ENCODE measurements at regions not wholly inside any gene's neighbourhood (a gene's known extent, or its start where the extent isn't known, plus 50 kb on each side); places are given as distances from the start of the nearest gene placed in this dataset.

- TF ChIP-seq, protein P1, sequence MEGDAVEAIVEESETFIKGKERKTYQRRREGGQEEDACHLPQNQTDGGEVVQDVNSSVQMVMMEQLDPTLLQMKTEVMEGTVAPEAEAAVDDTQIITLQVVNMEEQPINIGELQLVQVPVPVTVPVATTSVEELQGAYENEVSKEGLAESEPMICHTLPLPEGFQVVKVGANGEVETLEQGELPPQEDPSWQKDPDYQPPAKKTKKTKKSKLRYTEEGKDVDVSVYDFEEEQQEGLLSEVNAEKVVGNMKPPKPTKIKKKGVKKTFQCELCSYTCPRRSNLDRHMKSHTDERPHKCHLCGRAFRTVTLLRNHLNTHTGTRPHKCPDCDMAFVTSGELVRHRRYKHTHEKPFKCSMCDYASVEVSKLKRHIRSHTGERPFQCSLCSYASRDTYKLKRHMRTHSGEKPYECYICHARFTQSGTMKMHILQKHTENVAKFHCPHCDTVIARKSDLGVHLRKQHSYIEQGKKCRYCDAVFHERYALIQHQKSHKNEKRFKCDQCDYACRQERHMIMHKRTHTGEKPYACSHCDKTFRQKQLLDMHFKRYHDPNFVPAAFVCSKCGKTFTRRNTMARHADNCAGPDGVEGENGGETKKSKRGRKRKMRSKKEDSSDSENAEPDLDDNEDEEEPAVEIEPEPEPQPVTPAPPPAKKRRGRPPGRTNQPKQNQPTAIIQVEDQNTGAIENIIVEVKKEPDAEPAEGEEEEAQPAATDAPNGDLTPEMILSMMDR (conservative IDR thresholded peaks at IDR 0.05; ENCODE audit: low read depth in 2 of 2), result no peak
- TF ChIP-seq CREB1 (CRISPR knock-in tag; IDR thresholded peaks at IDR 0.05; ENCODE audit: low read depth) (no peak), EZH2 (IDR thresholded peaks at IDR 0.05; ENCODE audit: low read depth, unreplicated experiment) (no peak), EZH2phosphoT487 (IDR thresholded peaks at IDR 0.05; ENCODE audit: unreplicated experiment) (no peak), ZNF114 (CRISPR knock-in tag; IDR thresholded peaks at IDR 0.05) (no peak), POLR2AphosphoS5 (IDR thresholded peaks at IDR 0.05; ENCODE audit: low read depth) (no peak), JUNB (IDR thresholded peaks at IDR 0.05; ENCODE audit: unreplicated experiment) (no peak), ZNF331 (CRISPR knock-in tag; IDR thresholded peaks at IDR 0.05; ENCODE audit: low read depth) (no peak)
- TF ChIP-seq, protein P2, sequence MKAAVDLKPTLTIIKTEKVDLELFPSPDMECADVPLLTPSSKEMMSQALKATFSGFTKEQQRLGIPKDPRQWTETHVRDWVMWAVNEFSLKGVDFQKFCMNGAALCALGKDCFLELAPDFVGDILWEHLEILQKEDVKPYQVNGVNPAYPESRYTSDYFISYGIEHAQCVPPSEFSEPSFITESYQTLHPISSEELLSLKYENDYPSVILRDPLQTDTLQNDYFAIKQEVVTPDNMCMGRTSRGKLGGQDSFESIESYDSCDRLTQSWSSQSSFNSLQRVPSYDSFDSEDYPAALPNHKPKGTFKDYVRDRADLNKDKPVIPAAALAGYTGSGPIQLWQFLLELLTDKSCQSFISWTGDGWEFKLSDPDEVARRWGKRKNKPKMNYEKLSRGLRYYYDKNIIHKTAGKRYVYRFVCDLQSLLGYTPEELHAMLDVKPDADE (IDR thresholded peaks at IDR 0.05), result no peak
- TF ChIP-seq, protein P3, sequence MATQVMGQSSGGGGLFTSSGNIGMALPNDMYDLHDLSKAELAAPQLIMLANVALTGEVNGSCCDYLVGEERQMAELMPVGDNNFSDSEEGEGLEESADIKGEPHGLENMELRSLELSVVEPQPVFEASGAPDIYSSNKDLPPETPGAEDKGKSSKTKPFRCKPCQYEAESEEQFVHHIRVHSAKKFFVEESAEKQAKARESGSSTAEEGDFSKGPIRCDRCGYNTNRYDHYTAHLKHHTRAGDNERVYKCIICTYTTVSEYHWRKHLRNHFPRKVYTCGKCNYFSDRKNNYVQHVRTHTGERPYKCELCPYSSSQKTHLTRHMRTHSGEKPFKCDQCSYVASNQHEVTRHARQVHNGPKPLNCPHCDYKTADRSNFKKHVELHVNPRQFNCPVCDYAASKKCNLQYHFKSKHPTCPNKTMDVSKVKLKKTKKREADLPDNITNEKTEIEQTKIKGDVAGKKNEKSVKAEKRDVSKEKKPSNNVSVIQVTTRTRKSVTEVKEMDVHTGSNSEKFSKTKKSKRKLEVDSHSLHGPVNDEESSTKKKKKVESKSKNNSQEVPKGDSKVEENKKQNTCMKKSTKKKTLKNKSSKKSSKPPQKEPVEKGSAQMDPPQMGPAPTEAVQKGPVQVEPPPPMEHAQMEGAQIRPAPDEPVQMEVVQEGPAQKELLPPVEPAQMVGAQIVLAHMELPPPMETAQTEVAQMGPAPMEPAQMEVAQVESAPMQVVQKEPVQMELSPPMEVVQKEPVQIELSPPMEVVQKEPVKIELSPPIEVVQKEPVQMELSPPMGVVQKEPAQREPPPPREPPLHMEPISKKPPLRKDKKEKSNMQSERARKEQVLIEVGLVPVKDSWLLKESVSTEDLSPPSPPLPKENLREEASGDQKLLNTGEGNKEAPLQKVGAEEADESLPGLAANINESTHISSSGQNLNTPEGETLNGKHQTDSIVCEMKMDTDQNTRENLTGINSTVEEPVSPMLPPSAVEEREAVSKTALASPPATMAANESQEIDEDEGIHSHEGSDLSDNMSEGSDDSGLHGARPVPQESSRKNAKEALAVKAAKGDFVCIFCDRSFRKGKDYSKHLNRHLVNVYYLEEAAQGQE (IDR thresholded peaks at IDR 0.05; ENCODE audit: unreplicated experiment), result no peak
These were observed 358.8 kb upstream of the MEOX2 start for GRCh38 chr7:16045296-16045695.

Data from GM23338 (cell line).